Hepatocyte (in vitro differentiated cells): ENCODE measurements at regions not wholly inside any gene's neighbourhood (a gene's known extent, or its start where the extent isn't known, plus 50 kb on each side); places are given as distances from the start of the nearest gene placed in this dataset.

ENCODE experiments used
- EZH2 ChIP-seq: fragments of 200-600 bp; sonication (generic); IDR thresholded peaks from 2 replicates; pipeline ENCODE4 v1.6.1; 2016; ENCODE audit warnings: antibody characterized with exemption, mild to moderate bottlenecking, borderline replicate concordance
- EZH2phosphoT487 ChIP-seq: fragments of 200-600 bp; sonication (generic); IDR thresholded peaks from one replicate; pipeline ENCODE4 v1.6.1; 2018; ENCODE audit warnings: antibody characterized with exemption, mild to moderate bottlenecking, low read depth, moderate library complexity; ENCODE audit not compliant: unreplicated experiment, severe bottlenecking
- TF ChIP-seq, protein P1 (sequence below): fragments of 200-600 bp; sonication (generic); IDR thresholded peaks from 2 replicates; pipeline ENCODE4 v1.5.1; 2016; ENCODE audit warnings: antibody characterized with exemption, mild to moderate bottlenecking; ENCODE audit not compliant: poor library complexity

DNA sequence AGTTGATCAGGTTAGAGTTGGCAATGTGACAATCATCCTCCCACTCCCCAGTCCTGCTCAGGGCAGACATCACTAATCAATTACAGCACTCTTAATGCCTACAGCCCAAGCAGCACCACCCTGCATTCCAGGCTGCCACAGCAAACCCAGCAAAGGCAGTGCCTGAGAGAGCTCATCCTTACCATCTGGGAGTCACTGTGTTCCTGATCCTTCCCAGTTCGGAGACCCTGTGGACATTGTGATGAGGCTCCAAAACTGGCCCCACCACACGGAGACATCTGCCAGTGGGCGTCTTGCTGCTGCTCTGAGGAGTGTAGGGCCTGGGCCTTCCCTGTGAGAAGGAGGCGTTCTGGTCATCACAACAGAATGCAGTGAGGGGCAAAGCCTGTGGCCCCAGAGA lies 216.5 kb upstream of the CST7 start:
- no peak for TF ChIP-seq EZH2
- TF ChIP-seq, protein P1, sequence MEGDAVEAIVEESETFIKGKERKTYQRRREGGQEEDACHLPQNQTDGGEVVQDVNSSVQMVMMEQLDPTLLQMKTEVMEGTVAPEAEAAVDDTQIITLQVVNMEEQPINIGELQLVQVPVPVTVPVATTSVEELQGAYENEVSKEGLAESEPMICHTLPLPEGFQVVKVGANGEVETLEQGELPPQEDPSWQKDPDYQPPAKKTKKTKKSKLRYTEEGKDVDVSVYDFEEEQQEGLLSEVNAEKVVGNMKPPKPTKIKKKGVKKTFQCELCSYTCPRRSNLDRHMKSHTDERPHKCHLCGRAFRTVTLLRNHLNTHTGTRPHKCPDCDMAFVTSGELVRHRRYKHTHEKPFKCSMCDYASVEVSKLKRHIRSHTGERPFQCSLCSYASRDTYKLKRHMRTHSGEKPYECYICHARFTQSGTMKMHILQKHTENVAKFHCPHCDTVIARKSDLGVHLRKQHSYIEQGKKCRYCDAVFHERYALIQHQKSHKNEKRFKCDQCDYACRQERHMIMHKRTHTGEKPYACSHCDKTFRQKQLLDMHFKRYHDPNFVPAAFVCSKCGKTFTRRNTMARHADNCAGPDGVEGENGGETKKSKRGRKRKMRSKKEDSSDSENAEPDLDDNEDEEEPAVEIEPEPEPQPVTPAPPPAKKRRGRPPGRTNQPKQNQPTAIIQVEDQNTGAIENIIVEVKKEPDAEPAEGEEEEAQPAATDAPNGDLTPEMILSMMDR: no peak
- no peak for TF ChIP-seq EZH2phosphoT487
